Stimulated activated naive CD8-positive, alpha-beta T cell treated with anti-CD3 and anti-CD28 coated beads, Interleukin-15, Interleukin-2, amounts not matched to agents 100 ng/mL and 50 ng/mL, for 24 hours (primary cell): ENCODE measurements at regions not wholly inside any gene's neighbourhood (a gene's known extent, or its start where the extent isn't known, plus 50 kb on each side); places are given as distances from the start of the nearest gene placed in this dataset.

ENCODE experiments used
- H3K27ac Mint-ChIP-seq: one replicate; pipeline ENCODE4 v1.8.0; 2021; ENCODE audit warnings: mild to moderate bottlenecking, mixed read lengths
- H3K27me3 Mint-ChIP-seq: one replicate; pipeline ENCODE4 v1.8.0; 2021; ENCODE audit warnings: mixed read lengths
- H3K36me3 Mint-ChIP-seq: one replicate; pipeline ENCODE4 v1.8.0; 2021; ENCODE audit warnings: low read depth, mixed read lengths
- H3K4me1 Mint-ChIP-seq: one replicate; pipeline ENCODE4 v1.8.0; 2021; ENCODE audit warnings: low read depth, mixed read lengths
- H3K4me3 Mint-ChIP-seq: one replicate; pipeline ENCODE4 v1.8.0; 2021; ENCODE audit warnings: mild to moderate bottlenecking, mixed read lengths
- H3K9me3 Mint-ChIP-seq: one replicate; pipeline ENCODE4 v1.8.0; 2021; ENCODE audit warnings: mixed read lengths

- Mint-ChIP-seq H3K4me3 (no peak overlapping the region), H3K9me3 (no peaks in the 10 kb centered on the region), H3K36me3 (no peaks in the 10 kb centered on the region), H3K4me1 (no peaks in the 10 kb centered on the region), H3K27me3 (no peaks in the 10 kb centered on the region), H3K27ac (no peak overlapping the region)
These were observed 65.3 kb upstream of the ABLIM1 start for GRCh38 chr10:114723361-114723760.

- H3K27me3 Mint-ChIP-seq, result no peaks in the 10 kb centered on the region
- no peaks in the 10 kb centered on the region for H3K4me1 Mint-ChIP-seq
These were observed 66.1 kb upstream of the ABLIM1 start for GRCh38 chr10:114723991-114724715.

GRCh38 chr10:114724716-114725106 is 66.6 kb upstream of the ABLIM1 start:
- Mint-ChIP-seq H3K9me3 (no peaks in the 10 kb centered on the region), H3K4me1 (no peaks in the 10 kb centered on the region), H3K27me3 (no peaks in the 10 kb centered on the region), H3K27ac (no peak overlapping the region), H3K36me3 (no peaks in the 10 kb centered on the region), H3K4me3 (no peak overlapping the region)

More at GRCh38 chr10:114723991-114724715, 66.1 kb upstream of the ABLIM1 start:
- Mint-ChIP-seq H3K36me3 (no peaks in the 10 kb centered on the region), H3K9me3 (no peaks in the 10 kb centered on the region), H3K27ac (no peak overlapping the region), H3K4me3 (no peak overlapping the region)

- H3K4me3 Mint-ChIP-seq, result no peak overlapping the region
- no peak overlapping the region for H3K27ac Mint-ChIP-seq
- H3K4me1 Mint-ChIP-seq, result no peaks in the 10 kb centered on the region
- H3K36me3 Mint-ChIP-seq, result no peaks in the 10 kb centered on the region
- H3K9me3 Mint-ChIP-seq, result no peaks in the 10 kb centered on the region
- no peaks in the 10 kb centered on the region for H3K27me3 Mint-ChIP-seq
These were observed 68.8 kb upstream of the ABLIM1 start for GRCh38 chr10:114726820-114727271.

- no peaks in the 10 kb centered on the region for H3K36me3 Mint-ChIP-seq
- no peak overlapping the region for H3K27ac Mint-ChIP-seq
- no peaks in the 10 kb centered on the region for H3K4me1 Mint-ChIP-seq
- H3K27me3 Mint-ChIP-seq, result no peaks in the 10 kb centered on the region
- H3K9me3 Mint-ChIP-seq, result no peaks in the 10 kb centered on the region
- H3K4me3 Mint-ChIP-seq, result no peak overlapping the region
These were observed 70.2 kb upstream of the ABLIM1 start for GRCh38 chr10:114728325-114728724.

- H3K27ac Mint-ChIP-seq, result no peak overlapping the region
These were observed 71.1 kb upstream of the ABLIM1 start for GRCh38 chr10:114729103-114729659.

GRCh38 chr10:114730291-114730690 is 72.2 kb upstream of the ABLIM1 start:
- Mint-ChIP-seq H3K27ac (no peak overlapping the region), H3K4me1 (no peaks in the 10 kb centered on the region), H3K36me3 (no peaks in the 10 kb centered on the region), H3K4me3 (no peak overlapping the region), H3K27me3 (no peaks in the 10 kb centered on the region), H3K9me3 (no peaks in the 10 kb centered on the region)

More at GRCh38 chr10:114729103-114729659, 71.1 kb upstream of the ABLIM1 start:
- Mint-ChIP-seq H3K4me1 (no peaks in the 10 kb centered on the region), H3K27me3 (no peaks in the 10 kb centered on the region), H3K36me3 (no peaks in the 10 kb centered on the region), H3K9me3 (no peaks in the 10 kb centered on the region), H3K4me3 (no peak overlapping the region)

GRCh38 chr10:114732931-114733330 is 74.9 kb upstream of the ABLIM1 start:
- no peak overlapping the region for H3K4me3 Mint-ChIP-seq
- H3K9me3 Mint-ChIP-seq, result no peaks in the 10 kb centered on the region
- no peaks in the 10 kb centered on the region for H3K36me3 Mint-ChIP-seq
- no peaks in the 10 kb centered on the region for H3K27me3 Mint-ChIP-seq
- H3K27ac Mint-ChIP-seq, result no peak overlapping the region
- H3K4me1 Mint-ChIP-seq, result no peaks in the 10 kb centered on the region

GRCh38 chr10:114735946-114736345 is 77.9 kb upstream of the ABLIM1 start:
- H3K27ac Mint-ChIP-seq, result no peak overlapping the region
- H3K36me3 Mint-ChIP-seq, result no peaks in the 10 kb centered on the region
- no peaks in the 10 kb centered on the region for H3K9me3 Mint-ChIP-seq
- H3K4me1 Mint-ChIP-seq, result no peaks in the 10 kb centered on the region
- peaks cover 7% of the 10 kb centered on the region for H3K27me3 Mint-ChIP-seq
- H3K4me3 Mint-ChIP-seq, result no peak overlapping the region

GRCh38 chr10:114743521-114744231 is 77.9 kb upstream of the FHIP2A start:
- no peaks in the 10 kb centered on the region for H3K36me3 Mint-ChIP-seq
- H3K27ac Mint-ChIP-seq, result no peak overlapping the region
- peaks cover 8% of the 10 kb centered on the region for H3K27me3 Mint-ChIP-seq
- H3K4me3 Mint-ChIP-seq, result no peak overlapping the region
- no peaks in the 10 kb centered on the region for H3K4me1 Mint-ChIP-seq
- no peaks in the 10 kb centered on the region for H3K9me3 Mint-ChIP-seq

- H3K36me3 Mint-ChIP-seq, result no peaks in the 10 kb centered on the region
- H3K27me3 Mint-ChIP-seq, result peaks cover 18% of the 10 kb centered on the region
- H3K4me1 Mint-ChIP-seq, result no peaks in the 10 kb centered on the region
- H3K27ac Mint-ChIP-seq, result no peak overlapping the region
- H3K4me3 Mint-ChIP-seq, result no peak overlapping the region
- H3K9me3 Mint-ChIP-seq, result no peaks in the 10 kb centered on the region
These were observed 75.0 kb upstream of the FHIP2A start for GRCh38 chr10:114746531-114746930.

GRCh38 chr10:114748241-114748640 is 73.3 kb upstream of the FHIP2A start:
- Mint-ChIP-seq H3K4me1 (no peaks in the 10 kb centered on the region), H3K9me3 (no peaks in the 10 kb centered on the region), H3K36me3 (no peaks in the 10 kb centered on the region), H3K27me3 (peaks cover 18% of the 10 kb centered on the region), H3K4me3 (no peak overlapping the region), H3K27ac (no peak overlapping the region)

GRCh38 chr10:114749014-114749413 is 72.6 kb upstream of the FHIP2A start:
- no peaks in the 10 kb centered on the region for H3K4me1 Mint-ChIP-seq
- H3K36me3 Mint-ChIP-seq, result no peaks in the 10 kb centered on the region
- H3K4me3 Mint-ChIP-seq, result no peak overlapping the region
- no peaks in the 10 kb centered on the region for H3K9me3 Mint-ChIP-seq
- H3K27me3 Mint-ChIP-seq, result peaks cover 18% of the 10 kb centered on the region
- H3K27ac Mint-ChIP-seq, result no peak overlapping the region

GRCh38 chr10:114749510-114749909 is 72.1 kb upstream of the FHIP2A start:
- Mint-ChIP-seq H3K9me3 (no peaks in the 10 kb centered on the region), H3K4me3 (no peak overlapping the region), H3K36me3 (no peaks in the 10 kb centered on the region), H3K27ac (no peak overlapping the region), H3K4me1 (no peaks in the 10 kb centered on the region), H3K27me3 (peaks cover 18% of the 10 kb centered on the region)

GRCh38 chr10:114751856-114752255 is 69.7 kb upstream of the FHIP2A start:
- Mint-ChIP-seq H3K27ac (no peak overlapping the region), H3K27me3 (peaks cover 18% of the 10 kb centered on the region), H3K9me3 (no peaks in the 10 kb centered on the region), H3K4me1 (no peaks in the 10 kb centered on the region), H3K36me3 (no peaks in the 10 kb centered on the region), H3K4me3 (no peak overlapping the region)
